ENCODE measurements at regions not wholly inside any gene's neighbourhood (a gene's known extent, or its start where the extent isn't known, plus 50 kb on each side); places are given as distances from the start of the nearest gene placed in this dataset.

DNA sequence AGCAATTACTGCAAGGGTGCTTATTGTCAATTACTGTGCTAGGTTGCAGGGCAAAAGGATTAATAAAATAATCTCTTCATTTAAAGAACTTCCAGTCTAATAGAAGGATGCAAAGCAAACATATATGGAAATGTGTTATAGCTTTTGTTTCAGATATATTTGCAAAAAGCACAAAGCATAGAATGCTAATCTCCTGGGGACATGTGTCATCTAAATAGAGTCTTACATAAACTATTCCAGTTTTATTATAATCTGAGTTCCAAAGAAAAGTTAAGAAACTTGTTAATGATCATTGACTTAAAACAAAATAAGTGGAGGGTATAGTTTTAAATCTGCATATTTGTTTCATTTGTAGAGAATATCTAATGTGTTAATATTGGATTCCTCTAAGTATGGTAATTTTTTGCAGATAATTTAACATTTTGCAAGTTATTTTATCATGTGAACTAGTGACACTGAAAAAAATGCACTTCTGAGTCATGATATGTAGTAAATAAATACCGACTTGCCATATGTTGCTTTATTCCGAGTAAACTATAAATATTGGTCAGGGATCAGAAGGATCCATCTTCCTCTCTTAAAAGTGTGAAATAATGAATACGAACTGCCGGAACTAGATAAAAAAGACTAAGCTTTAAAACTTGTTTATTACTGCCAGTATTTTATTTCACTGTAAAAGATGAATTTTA lies 231.9 kb upstream of the FAT4 start:
- no peaks in the 10 kb centered on the region for H3K36me3 ChIP-seq (ENCODE audit: insufficient read depth, low read length)
- H3K27ac ChIP-seq, result no peak overlapping the region
- DNase-seq (ENCODE audit: low read depth, low spot score), result no peak
- no peaks in the 10 kb centered on the region for H3K9me3 ChIP-seq (ENCODE audit: low read depth, low read length)
- TF ChIP-seq FOXP2 (optimal IDR thresholded peaks at IDR 0.05; ENCODE audit: control extremely low read depth, extremely low read length, insufficient read depth) (no peak), EZH2 (IDR thresholded peaks at IDR 0.05) (no peak), POLR2AphosphoS5 (IDR thresholded peaks at IDR 0.05; ENCODE audit: borderline replicate concordance, low read depth, low read length) (no peak)
- no peak overlapping the region for H3K4me3 ChIP-seq
- no peak overlapping the region for H3K9ac ChIP-seq (ENCODE audit: insufficient read length)

DNA sequence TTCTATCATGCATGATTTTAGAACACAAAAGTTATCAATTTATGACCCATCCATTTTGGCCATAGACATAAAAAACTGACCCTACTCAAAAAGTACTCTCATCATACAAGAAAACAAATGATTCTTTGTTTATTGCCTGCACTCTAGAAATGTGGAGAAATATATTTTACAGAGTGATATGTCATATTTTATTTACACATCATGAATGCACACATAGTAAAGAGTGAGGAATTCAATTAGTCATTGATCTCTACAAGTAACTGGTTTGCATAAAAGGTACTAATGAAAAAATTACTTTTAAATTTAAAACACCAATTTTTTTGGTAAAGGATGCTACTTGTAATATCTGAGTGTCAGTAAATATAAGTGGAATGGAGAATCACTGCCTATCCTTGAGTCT lies 242.5 kb upstream of the FAT4 start:
- TF ChIP-seq FOXP2 (optimal IDR thresholded peaks at IDR 0.05; ENCODE audit: control extremely low read depth, extremely low read length, insufficient read depth) (no peak), EZH2 (IDR thresholded peaks at IDR 0.05) (no peak), POLR2AphosphoS5 (IDR thresholded peaks at IDR 0.05; ENCODE audit: borderline replicate concordance, low read depth, low read length) (no peak)
- no peaks in the 10 kb centered on the region for H3K36me3 ChIP-seq (ENCODE audit: insufficient read depth, low read length)
- H3K27ac ChIP-seq, result no peak overlapping the region
- no peaks in the 10 kb centered on the region for H3K9me3 ChIP-seq (ENCODE audit: low read depth, low read length)
- no peak overlapping the region for H3K9ac ChIP-seq (ENCODE audit: insufficient read length)
- H3K4me3 ChIP-seq, result no peak overlapping the region
- DNase-seq (ENCODE audit: low read depth, low spot score), result no peak

DNA sequence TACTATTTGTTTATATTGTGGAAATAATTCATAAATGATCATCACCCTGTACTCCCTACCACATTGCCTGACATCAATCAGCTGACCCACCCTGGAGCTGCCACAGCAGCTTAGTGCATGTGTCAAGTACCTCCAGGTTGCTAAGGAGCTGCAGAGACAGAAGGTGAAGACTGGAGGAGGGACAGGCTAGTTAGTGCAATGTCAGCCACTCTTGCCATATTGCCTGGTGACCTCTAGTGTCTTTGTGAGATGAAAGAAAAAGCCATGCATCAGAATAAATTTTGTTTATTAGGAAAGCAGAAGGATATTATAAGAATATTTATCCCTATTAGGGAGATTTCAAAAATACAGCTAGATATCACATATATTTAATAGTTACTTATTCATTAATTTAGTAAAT lies 243.9 kb upstream of the FAT4 start:
- no peak overlapping the region for H3K9ac ChIP-seq (ENCODE audit: insufficient read length)
- TF ChIP-seq POLR2AphosphoS5 (IDR thresholded peaks at IDR 0.05; ENCODE audit: borderline replicate concordance, low read depth, low read length), result no peak
- no peak for TF ChIP-seq FOXP2 (optimal IDR thresholded peaks at IDR 0.05; ENCODE audit: control extremely low read depth, extremely low read length, insufficient read depth)
- TF ChIP-seq EZH2 (IDR thresholded peaks at IDR 0.05), result no peak
- no peak for DNase-seq (ENCODE audit: low read depth, low spot score)
- no peak overlapping the region for H3K27ac ChIP-seq
- no peaks in the 10 kb centered on the region for H3K36me3 ChIP-seq (ENCODE audit: insufficient read depth, low read length)
- H3K4me3 ChIP-seq, result no peak overlapping the region
- H3K9me3 ChIP-seq (ENCODE audit: low read depth, low read length), result no peaks in the 10 kb centered on the region

DNA sequence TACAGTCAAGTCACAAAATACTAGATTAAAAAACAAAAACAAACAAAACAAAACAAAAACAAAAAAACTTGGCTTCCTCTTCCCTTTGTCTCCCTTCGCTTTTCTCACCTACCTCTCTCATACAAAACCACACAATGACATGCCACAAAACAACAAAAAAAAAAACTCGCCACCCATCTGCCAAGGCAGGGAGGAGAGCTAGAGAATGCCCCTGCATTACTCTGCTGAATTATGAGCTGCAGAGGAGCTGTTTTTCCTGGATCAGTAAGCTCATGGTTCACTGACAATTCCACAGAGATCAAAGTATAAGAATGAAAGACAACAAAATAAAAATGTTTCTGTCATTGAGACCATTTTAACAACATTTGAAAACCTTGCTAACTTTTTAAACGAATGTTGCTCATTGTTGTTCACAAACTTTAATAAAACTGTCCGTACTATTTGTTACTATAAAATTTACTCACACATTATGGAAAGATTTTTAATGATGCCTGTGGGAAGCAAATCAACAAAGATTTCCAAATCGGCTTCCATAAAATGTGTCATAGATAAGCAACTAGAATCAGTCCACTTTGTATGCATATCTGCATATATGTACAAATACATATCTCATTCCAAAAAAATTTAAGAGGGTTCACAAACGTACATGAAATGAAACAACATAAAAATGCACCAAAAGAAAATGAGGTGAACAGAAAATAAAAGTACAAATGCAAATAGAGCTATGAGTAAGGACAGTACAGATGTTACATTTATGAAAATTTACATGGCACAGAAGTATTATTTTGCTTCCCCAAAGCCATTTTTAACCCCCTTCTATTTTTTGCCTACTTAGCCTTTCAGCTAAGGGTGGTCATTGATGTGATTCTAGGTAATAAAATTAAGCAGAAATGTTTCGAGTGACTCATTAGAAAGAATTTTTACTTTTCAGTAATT lies 252.4 kb upstream of the FAT4 start:
- no peak overlapping the region for H3K9ac ChIP-seq (ENCODE audit: insufficient read length)
- no peaks in the 10 kb centered on the region for H3K9me3 ChIP-seq (ENCODE audit: low read depth, low read length)
- no peak overlapping the region for H3K4me3 ChIP-seq
- H3K27ac ChIP-seq, result no peak overlapping the region
- H3K36me3 ChIP-seq (ENCODE audit: insufficient read depth, low read length), result no peaks in the 10 kb centered on the region
- TF ChIP-seq POLR2AphosphoS5 (IDR thresholded peaks at IDR 0.05; ENCODE audit: borderline replicate concordance, low read depth, low read length) (no peak), EZH2 (IDR thresholded peaks at IDR 0.05) (no peak), FOXP2 (optimal IDR thresholded peaks at IDR 0.05; ENCODE audit: control extremely low read depth, extremely low read length, insufficient read depth) (no peak)
- no peak for DNase-seq (ENCODE audit: low read depth, low spot score)

DNA sequence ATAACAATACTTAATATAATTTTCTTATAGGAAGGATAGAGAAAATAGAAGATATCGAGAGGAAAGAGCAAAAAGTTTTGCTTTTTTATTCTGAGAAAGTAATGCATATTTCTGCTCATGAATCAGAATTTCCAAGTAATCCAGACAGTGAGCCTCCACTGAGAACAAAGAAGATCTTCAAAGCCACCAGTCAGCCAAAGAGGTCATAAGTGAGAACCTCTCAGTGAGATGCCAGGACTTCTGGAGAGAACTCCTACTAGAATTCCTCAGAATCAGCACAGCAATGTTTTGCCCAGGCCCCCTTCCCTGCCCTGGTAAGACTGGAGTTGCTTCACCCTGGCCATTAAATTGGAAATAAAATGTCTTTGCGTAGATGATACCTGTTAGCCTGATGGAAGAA lies 254.4 kb upstream of the FAT4 start:
- Histone ChIP-seq H3K9ac (ENCODE audit: insufficient read length) (no peak overlapping the region), H3K4me3 (no peak overlapping the region), H3K9me3 (ENCODE audit: low read depth, low read length) (no peaks in the 10 kb centered on the region), H3K36me3 (ENCODE audit: insufficient read depth, low read length) (no peaks in the 10 kb centered on the region), H3K27ac (no peak overlapping the region)
- DNase-seq (ENCODE audit: low read depth, low spot score), result no peak
- no peak for TF ChIP-seq EZH2 (IDR thresholded peaks at IDR 0.05)
- TF ChIP-seq POLR2AphosphoS5 (IDR thresholded peaks at IDR 0.05; ENCODE audit: borderline replicate concordance, low read depth, low read length), result no peak
- TF ChIP-seq FOXP2 (optimal IDR thresholded peaks at IDR 0.05; ENCODE audit: control extremely low read depth, extremely low read length, insufficient read depth), result no peak

DNA sequence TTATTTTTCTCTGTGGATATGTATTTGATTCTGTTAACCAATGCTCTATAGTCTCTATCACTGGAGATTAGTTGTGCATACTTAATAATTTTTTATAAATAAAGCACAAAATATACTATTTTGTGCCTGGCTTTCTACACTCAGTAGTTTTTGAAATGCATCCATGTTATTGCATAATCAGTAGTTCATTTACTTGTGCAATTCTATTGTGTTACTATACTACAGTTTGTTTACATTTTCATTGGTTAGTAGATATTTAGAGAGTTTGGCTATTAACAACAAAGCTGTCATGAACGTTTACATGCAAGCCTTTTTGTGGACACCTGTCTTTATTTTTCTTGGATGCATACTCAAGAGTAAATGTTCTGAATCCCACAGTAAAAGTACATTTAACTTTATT lies 265.0 kb upstream of the FAT4 start:
- no peak overlapping the region for H3K27ac ChIP-seq
- H3K9me3 ChIP-seq (ENCODE audit: low read depth, low read length), result no peaks in the 10 kb centered on the region
- no peak overlapping the region for H3K9ac ChIP-seq (ENCODE audit: insufficient read length)
- no peaks in the 10 kb centered on the region for H3K36me3 ChIP-seq (ENCODE audit: insufficient read depth, low read length)
- no peak for DNase-seq (ENCODE audit: low read depth, low spot score)
- TF ChIP-seq EZH2 (IDR thresholded peaks at IDR 0.05), result no peak
- no peak for TF ChIP-seq POLR2AphosphoS5 (IDR thresholded peaks at IDR 0.05; ENCODE audit: borderline replicate concordance, low read depth, low read length)
- TF ChIP-seq FOXP2 (optimal IDR thresholded peaks at IDR 0.05; ENCODE audit: control extremely low read depth, extremely low read length, insufficient read depth), result no peak
- H3K4me3 ChIP-seq, result no peak overlapping the region

DNA sequence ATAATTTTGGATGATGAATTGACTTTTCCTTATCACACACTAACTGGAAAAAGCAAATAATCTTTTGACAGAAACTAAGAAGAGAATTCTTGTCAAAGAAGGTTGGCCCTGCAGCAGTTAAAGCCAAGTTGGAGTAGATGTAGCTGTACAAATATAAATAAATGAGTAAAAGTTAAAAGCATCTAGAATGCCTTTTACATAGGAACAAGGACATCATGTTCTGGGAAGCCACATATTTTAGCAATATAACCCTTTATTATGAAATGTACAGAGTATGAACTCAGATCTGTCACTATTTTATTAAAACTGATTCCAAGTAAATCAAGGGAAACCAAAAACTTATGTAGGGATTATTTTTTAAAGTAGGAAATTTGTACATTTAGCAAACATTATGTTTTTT lies 269.4 kb upstream of the FAT4 start:
- Histone ChIP-seq H3K4me3 (no peak overlapping the region), H3K27ac (no peak overlapping the region), H3K9ac (ENCODE audit: insufficient read length) (no peak overlapping the region), H3K9me3 (ENCODE audit: low read depth, low read length) (no peaks in the 10 kb centered on the region), H3K36me3 (ENCODE audit: insufficient read depth, low read length) (no peaks in the 10 kb centered on the region)
- DNase-seq (ENCODE audit: low read depth, low spot score), result no peak
- no peak for TF ChIP-seq EZH2 (IDR thresholded peaks at IDR 0.05)
- TF ChIP-seq FOXP2 (optimal IDR thresholded peaks at IDR 0.05; ENCODE audit: control extremely low read depth, extremely low read length, insufficient read depth), result no peak
- TF ChIP-seq POLR2AphosphoS5 (IDR thresholded peaks at IDR 0.05; ENCODE audit: borderline replicate concordance, low read depth, low read length), result no peak

DNA sequence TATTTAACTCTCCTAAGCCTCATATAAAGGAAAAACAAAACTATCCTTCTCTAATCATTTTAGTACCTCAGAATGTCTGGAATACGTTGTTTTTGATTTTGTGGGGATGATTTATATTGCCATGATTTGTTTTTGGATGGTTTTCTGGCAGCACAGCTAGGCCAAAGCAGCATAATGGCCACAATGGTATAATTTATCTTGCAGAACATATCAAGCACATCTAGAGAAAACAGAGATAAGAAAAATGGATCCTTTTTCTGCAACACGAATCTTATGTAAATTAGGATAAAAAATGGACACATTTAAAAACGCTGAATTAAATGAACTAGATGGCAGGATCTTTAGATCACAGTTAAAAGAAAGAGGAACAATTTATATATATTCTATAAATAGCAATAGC lies 269.9 kb upstream of the FAT4 start:
- Histone ChIP-seq H3K9ac (ENCODE audit: insufficient read length) (no peak overlapping the region), H3K9me3 (ENCODE audit: low read depth, low read length) (no peaks in the 10 kb centered on the region), H3K4me3 (no peak overlapping the region), H3K27ac (no peak overlapping the region), H3K36me3 (ENCODE audit: insufficient read depth, low read length) (no peaks in the 10 kb centered on the region)
- no peak for TF ChIP-seq FOXP2 (optimal IDR thresholded peaks at IDR 0.05; ENCODE audit: control extremely low read depth, extremely low read length, insufficient read depth)
- TF ChIP-seq EZH2 (IDR thresholded peaks at IDR 0.05), result no peak
- no peak for DNase-seq (ENCODE audit: low read depth, low spot score)
